Left colon (tissue), 2 donors: ENCODE measurements at regions not wholly inside any gene's neighbourhood (a gene's known extent, or its start where the extent isn't known, plus 50 kb on each side); places are given as distances from the start of the nearest gene placed in this dataset.

ENCODE experiments used
- ATAC-seq: fragments of 200-7000 bp; cut with Tn5 transposase; one replicate; pipeline ENCODE4 v1.9.1; 2020; ENCODE audit warnings: mild to moderate bottlenecking, moderate library complexity
- DNase-seq, 2 donors: peaks; one replicate each; pipeline ENCODE4 v3.0.0-alpha.2; 2020
- intact Hi-C, 2 donors: fragments of 100-400 bp; cut with DNase I in 1 of 2; cut with micrococcal nuclease in 1 of 2; formaldehyde crosslinking; loops; one replicate each; pipeline versions ENCODE4 v1.11.2 to v1.14.0; 2022; cut with DNase I, micrococcal nuclease
- donor health status: DM: no; HTN: no; CAD: no.
- donor health status: DM: yes; HTN: yes; CAD: no.

DNA sequence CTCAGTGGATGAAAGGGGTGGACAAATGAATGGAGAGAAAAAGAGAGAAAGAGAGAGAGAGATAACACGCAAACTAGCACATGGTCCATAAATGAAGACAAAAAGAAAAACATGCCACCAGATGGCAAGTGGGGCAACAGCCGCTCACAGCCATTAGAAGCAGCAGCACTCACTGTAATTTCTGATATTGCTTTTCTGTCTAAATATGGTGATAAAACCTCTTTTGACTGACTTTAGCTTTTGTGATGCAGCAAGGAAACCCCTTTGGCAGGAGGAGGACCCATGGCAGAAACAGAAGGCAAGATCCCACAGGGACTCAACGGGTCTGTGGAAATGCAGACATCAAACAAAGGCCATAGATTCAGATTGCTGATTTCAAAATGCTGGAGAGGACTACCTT lies 88.0 kb upstream of the CDH20 start:
- intact Hi-C loops: no loop called here
- no peak for DNase-seq
- no peak for ATAC-seq

DNA sequence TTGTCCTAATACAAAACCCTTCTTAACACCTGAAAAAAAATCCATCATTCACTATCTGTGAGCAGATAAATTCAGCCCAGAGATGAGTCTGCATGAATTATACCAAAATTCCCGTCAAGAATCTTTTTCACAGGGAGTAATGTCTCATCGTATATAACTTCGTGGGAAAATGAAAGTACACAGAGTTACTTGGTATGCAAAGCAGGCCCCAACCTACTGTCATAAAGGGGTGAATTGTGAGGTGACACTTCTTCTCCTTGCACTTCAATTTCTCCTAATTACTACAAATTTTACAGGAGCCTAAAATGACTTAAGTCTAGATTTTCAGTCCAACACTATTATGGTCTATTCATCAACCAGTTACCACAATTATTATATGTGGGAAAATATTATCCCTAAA lies 84.6 kb upstream of the CDH20 start:
- no peak for ATAC-seq
- intact Hi-C loops: no loop called here

DNA sequence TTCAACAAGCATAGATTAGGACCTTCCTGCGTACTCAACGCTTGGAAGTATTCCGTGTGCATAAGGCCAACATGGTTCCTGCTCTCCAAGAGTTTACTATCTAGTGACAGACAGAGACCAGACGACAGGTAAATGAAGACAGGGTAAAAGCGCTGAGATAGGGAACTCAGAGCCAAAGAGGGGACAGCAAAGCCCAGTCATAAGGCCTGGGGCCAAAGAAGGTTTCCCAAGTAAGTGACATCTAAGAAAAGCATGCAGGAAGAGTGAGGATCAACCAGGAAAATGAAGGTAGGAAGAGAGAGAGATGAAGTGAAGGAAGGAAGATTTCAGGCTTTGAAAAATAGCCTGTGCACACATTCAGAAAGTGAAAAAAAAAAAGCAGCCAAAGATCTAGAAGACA lies 76.9 kb upstream of the CDH20 start:
- DNase-seq (no peak), ATAC-seq (no peak)
- intact Hi-C loops: no loop called here

More for the DNA sequence above, 84.6 kb upstream of the CDH20 start:
- DNase-seq: no peak

- no peak for DNase-seq
- intact Hi-C loops: no loop called here
- ATAC-seq: peak; percentile 82
Observed at GRCh38 chr18:61261870-61262269, 71.4 kb upstream of the CDH20 start.

- intact Hi-C loops: no loop called here
- DNase-seq: no peak
- no peak for ATAC-seq
Observed at GRCh38 chr18:61272793-61273192, 60.4 kb upstream of the CDH20 start.

GRCh38 chr18:61273533-61273932 lies 59.7 kb upstream of the CDH20 start:
- no peak for DNase-seq
- intact Hi-C loops: no loop called here
- ATAC-seq: no peak

DNA sequence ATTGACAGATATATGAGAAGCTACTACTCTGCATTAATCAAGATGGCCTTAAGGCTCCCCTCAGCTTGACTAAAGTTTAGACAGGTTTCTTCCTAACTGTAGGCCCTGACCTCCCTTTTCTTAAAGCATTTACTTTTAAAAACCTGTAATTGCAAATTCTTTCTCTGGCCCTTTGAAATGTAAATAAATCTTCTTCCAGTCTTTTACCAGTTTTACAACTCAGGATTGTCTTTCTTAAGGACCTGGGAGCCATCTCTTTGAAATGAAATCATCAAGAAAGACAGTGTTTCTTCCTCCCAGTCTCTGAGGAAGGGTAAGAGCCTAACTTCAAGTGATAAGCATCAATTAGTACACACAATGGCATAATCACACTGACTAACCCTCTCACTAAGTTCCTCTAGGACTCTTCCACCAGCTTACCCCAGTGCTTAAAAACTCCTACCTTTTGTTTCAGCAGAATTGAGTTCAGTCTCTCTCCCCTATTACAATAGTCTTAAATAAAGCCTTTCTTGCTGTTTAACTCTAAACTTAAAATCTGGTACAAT lies 58.7 kb upstream of the CDH20 start:
- intact Hi-C loops: no loop called here
- no peak for ATAC-seq
- DNase-seq: no peak

- intact Hi-C loops: no loop called here
- DNase-seq (no peak), ATAC-seq (no peak)
Observed at GRCh38 chr18:61277808-61278207, 55.4 kb upstream of the CDH20 start.

GRCh38 chr18:61281431-61281830 lies 51.8 kb upstream of the CDH20 start:
- intact Hi-C loops: no loop called here
- DNase-seq (no peak), ATAC-seq (no peak)

DNA sequence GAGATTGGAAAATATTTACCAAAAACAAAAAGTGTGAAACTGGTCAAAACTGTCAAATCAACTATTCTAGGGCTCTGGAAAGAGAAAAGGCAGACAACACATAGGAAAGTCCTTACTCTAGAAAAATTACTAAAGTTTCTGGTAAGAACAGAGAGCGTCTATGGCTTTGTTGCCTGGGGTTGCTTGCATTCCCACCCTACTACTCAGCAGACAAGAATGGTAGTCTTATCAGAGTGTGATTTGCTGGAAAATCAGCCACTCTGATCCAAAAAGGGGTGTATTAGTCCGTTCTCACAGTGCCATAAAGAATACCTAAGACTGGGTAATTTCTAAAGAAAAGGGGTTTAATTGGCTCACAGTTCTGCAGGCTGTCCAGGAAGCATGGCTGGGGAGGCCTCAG lies 50.3 kb upstream of the CDH20 start:
- intact Hi-C loops: no loop called here
- ATAC-seq: no peak
- DNase-seq: no peak
